GM12872 (cell line): ENCODE measurements at regions not wholly inside any gene's neighbourhood (a gene's known extent, or its start where the extent isn't known, plus 50 kb on each side); places are given as distances from the start of the nearest gene placed in this dataset.

Experiments
- CTCF ChIP-seq: IDR thresholded peaks from 3 replicates; pipeline ENCODE4 v1.5.1; 2011; ENCODE audit warnings: low read depth, mild to moderate bottlenecking, low read length, moderate library complexity; ENCODE audit not compliant: insufficient read depth

DNA sequence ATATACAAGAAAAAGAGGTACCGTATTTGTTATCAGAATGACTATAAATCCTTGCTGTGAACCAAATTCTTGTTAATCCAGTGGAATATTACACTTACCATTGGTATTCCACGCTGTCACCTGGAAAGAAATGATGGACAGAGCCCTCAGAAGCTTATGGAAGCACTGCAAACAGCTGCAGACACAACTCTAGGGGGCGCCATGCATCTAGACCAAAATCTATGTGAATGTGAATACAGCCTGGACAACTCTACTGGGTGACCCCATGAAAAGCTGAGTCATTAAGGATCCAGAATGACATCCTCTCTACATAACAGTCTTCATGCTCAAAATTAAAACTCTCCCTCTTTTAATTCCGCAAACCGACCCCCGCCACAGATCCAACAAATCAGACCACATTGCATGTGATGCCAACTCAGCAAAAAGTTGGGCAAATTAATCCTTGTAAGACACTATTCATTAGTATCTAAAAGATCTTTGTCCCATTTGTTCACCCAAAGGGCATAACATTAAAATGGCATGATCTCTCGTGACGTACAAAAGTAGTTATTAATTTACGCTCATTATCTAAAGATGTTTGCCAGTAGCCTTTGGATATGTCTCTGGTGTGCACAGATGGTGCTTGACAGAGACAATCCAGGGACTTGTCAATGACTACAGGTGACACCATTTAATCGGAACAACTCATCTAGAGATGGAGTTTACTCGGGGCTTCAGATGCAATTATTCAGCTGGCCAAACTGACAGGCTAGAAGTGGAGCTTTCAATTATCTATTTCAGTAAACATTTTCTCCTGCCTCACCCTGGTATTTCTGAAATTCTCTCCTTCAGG, 552.7 kb upstream of the PSMD7 start:
- TF ChIP-seq CTCF, result 0 out of 3 replicates have a peak, but pooled peaks have one; percentile 9

DNA sequence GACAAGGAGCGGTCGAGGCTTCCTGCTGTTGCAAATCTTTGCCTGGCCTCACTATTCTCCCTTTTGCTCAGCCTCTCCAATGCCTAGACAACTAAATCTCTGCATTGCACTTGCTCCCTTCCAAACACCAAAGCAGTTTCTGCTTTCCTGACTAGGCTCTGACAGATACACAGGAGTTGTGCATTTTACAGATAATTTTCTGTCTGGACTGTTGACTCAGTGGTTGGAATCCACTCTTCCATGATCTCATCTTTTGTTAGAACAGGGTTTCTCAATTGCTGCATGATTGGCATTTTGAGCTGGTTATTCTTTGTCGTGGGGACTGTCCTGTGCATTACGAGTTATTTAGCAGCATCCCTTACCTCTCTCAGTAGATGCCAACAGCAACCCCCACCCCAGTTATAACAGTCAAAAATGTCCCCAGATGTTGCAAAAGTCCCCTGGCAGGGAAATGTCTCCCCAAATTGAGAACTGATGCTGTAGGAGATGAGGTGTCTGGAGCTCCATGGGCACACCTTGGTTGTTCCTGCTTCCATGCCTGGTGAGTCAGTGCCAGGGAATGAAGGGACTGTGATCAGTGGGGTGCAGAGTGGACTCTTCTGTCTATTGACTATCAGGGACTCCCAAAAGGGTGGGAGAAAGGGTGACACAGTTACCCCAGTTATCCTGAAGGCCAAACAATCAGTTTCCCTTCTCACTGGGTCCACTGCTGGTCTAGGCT, 557.4 kb upstream of the PSMD7 start:
- TF ChIP-seq CTCF, result no peak

- TF ChIP-seq CTCF, result no peak
Measured at GRCh38 chr16:73738266-73738665, 558.3 kb upstream of the PSMD7 start.

GRCh38 chr16:73737637-73738036, 559.0 kb upstream of the PSMD7 start:
- no peak for TF ChIP-seq CTCF

DNA sequence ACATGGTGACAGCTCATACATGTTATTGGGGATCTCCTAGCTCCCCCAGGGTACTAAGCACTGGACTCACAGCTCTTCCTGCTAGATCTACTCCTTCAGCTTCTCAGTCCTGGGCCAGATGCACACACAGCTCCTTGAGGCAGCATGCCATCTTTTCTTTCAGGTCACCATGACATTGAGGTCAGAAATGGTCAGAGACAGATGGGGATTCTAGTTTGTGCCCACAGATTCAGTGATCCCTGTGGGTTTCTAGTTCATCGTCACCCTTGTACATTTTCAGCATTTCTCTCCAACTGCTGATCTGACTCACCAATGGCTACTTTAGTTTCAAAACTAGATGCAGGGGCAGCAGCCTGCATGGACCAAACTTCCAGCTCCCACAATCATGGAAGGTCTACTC, 560.7 kb upstream of the PSMD7 start:
- no peak for TF ChIP-seq CTCF

GRCh38 chr16:73735018-73735417, 561.6 kb upstream of the PSMD7 start:
- TF ChIP-seq CTCF, result no peak

GRCh38 chr16:73732681-73733080, 563.9 kb upstream of the PSMD7 start:
- no peak for TF ChIP-seq CTCF
